Endodermal cell (in vitro differentiated cells): ENCODE measurements at regions not wholly inside any gene's neighbourhood (a gene's known extent, or its start where the extent isn't known, plus 50 kb on each side); places are given as distances from the start of the nearest gene placed in this dataset.

Experiments
- DNase-seq: peaks from one replicate; pipeline ENCODE4 v3.0.0-alpha.2; 2017
- H3K27ac ChIP-seq: 2 replicates; pipeline ENCODE4 v1.5.1; 2013; ENCODE audit warnings: mild to moderate bottlenecking, low read depth, low read length, moderate library complexity
- H3K27me3 ChIP-seq: 2 replicates; pipeline ENCODE4 v1.6.1; 2013; ENCODE audit warnings: mild to moderate bottlenecking, low read length, moderate library complexity; ENCODE audit not compliant: insufficient read depth, control insufficient read depth, poor library complexity, severe bottlenecking
- H3K36me3 ChIP-seq: 2 replicates; pipeline ENCODE4 v1.7.0; 2013; ENCODE audit warnings: mild to moderate bottlenecking, low read length, moderate library complexity; ENCODE audit not compliant: control insufficient read depth, insufficient read depth
- H3K4me1 ChIP-seq: one replicate; pipeline ENCODE4 v1.7.0; 2013; ENCODE audit warnings: low read length; ENCODE audit not compliant: control insufficient read depth, insufficient read depth
- H3K4me3 ChIP-seq: 2 replicates; pipeline ENCODE4 v1.5.1; 2013; ENCODE audit warnings: mild to moderate bottlenecking, low read length, moderate library complexity
- H3K9ac ChIP-seq: 2 replicates; pipeline ENCODE4 v1.6.1; 2013; ENCODE audit warnings: mild to moderate bottlenecking, low read length, moderate library complexity; ENCODE audit not compliant: poor library complexity, severe bottlenecking; ENCODE audit errors: extremely low read depth
- H3K9me3 ChIP-seq: 2 replicates; pipeline ENCODE4 v1.6.1; 2013; ENCODE audit warnings: mild to moderate bottlenecking, low read length, moderate library complexity; ENCODE audit not compliant: control insufficient read depth
- H3K27ac Mint-ChIP-seq: 2 replicates; pipeline ENCODE4 v1.8.0; 2020; ENCODE audit warnings: mixed read lengths
- H3K27me3 Mint-ChIP-seq: 2 replicates; pipeline ENCODE4 v1.8.0; 2021; ENCODE audit warnings: mild to moderate bottlenecking, mixed read lengths; ENCODE audit not compliant: insufficient read depth
- H3K36me3 Mint-ChIP-seq: 2 replicates; pipeline ENCODE4 v1.8.0; 2020; ENCODE audit warnings: low read depth, mixed read lengths
- H3K4me1 Mint-ChIP-seq: 2 replicates; pipeline ENCODE4 v1.8.0; 2020; ENCODE audit warnings: mixed read lengths
- H3K4me3 Mint-ChIP-seq: 2 replicates; pipeline ENCODE4 v1.8.0; 2020; ENCODE audit warnings: mild to moderate bottlenecking, moderate library complexity, mixed read lengths
- H3K9me3 Mint-ChIP-seq: 2 replicates; pipeline ENCODE4 v1.8.0; 2020; ENCODE audit warnings: mild to moderate bottlenecking, mixed read lengths
- CTCF ChIP-seq: fragments of 200-600 bp; sonication (generic); conservative IDR thresholded peaks from 2 replicates; pipeline ENCODE4 v1.5.0; 2021; ENCODE audit warnings: antibody characterized with exemption, mild to moderate bottlenecking
- WGBS, 2 experiments: methylation state at CpG; one replicate each; pipeline versions ENCODE4 v1.1.5 to v1.1.7; 2013; ENCODE audit warnings: missing lambda C conversion rate in 2 of 2, mixed read lengths in 1 of 2; ENCODE audit not compliant: insufficient coverage in 1 of 2, insufficient read length in 1 of 2; 5-methylcytosine and 5-hydroxymethylcytosine counted together

GRCh38 chr6:44656691-44657090 lies 269.2 kb downstream of the CDC5L start:
- no peaks in the 10 kb centered on the region for H3K36me3 ChIP-seq
- Mint-ChIP-seq H3K4me3 (no peak overlapping the region), H3K4me1 (peaks cover 20% of the 10 kb centered on the region), H3K27me3 (peaks cover 60% of the 10 kb centered on the region), H3K36me3 (no peaks in the 10 kb centered on the region), H3K9me3 (peaks cover 2% of the 10 kb centered on the region), H3K27ac (no peak overlapping the region)
- peaks cover 40% of the 10 kb centered on the region for H3K27me3 ChIP-seq
- H3K4me3 ChIP-seq, result no peak overlapping the region
- no peak overlapping the region for H3K27ac ChIP-seq
- peaks cover 4% of the 10 kb centered on the region for H3K9me3 ChIP-seq
- no peak overlapping the region for H3K9ac ChIP-seq
- 95 to 100% methylated on average over 3 to 6 of the region's 6 CpGs for WGBS, 2 experiments
- DNase-seq, result no peak
- no peak for TF ChIP-seq CTCF
- H3K4me1 ChIP-seq, result peaks cover 11% of the 10 kb centered on the region

- Histone ChIP-seq H3K4me1 (peaks cover 6% of the 10 kb centered on the region), H3K36me3 (no peaks in the 10 kb centered on the region), H3K9ac (no peak overlapping the region), H3K4me3 (no peak overlapping the region), H3K27me3 (peaks cover 37% of the 10 kb centered on the region), H3K9me3 (peaks cover 4% of the 10 kb centered on the region), H3K27ac (no peak overlapping the region)
- DNase-seq, result peak; percentile 67
- Mint-ChIP-seq H3K27me3 (peaks cover 54% of the 10 kb centered on the region), H3K4me3 (no peak overlapping the region), H3K27ac (no peak overlapping the region), H3K4me1 (peaks cover 14% of the 10 kb centered on the region), H3K36me3 (no peaks in the 10 kb centered on the region), H3K9me3 (peaks cover 2% of the 10 kb centered on the region)
- WGBS, 2 experiments, result 92 to 100% methylated on average over 3 to 10 of the region's 10 CpGs
- peak; percentile 42 for TF ChIP-seq CTCF
Measured at GRCh38 chr6:44657206-44657819, 269.8 kb downstream of the CDC5L start.

DNA sequence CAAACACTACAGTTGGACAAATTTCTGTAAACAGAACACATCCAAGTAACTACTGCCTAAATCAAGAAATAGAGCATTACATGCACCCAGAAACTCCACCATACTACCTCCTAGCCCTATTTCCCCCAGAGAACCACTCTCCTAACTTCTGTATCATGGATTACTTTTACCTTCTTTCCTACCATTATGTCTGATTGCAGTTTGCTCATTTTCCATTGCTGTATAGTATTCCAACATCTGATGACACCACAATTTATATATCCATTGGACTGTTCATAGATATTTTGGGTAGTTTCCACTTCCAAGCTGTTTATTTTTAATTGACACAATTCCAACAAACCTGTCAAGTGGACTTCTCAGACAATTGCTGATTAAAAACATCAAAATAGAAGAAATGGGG lies 271.1 kb downstream of the CDC5L start:
- Mint-ChIP-seq H3K27me3 (peaks cover 41% of the 10 kb centered on the region), H3K36me3 (no peaks in the 10 kb centered on the region), H3K4me1 (peaks cover 25% of the 10 kb centered on the region), H3K27ac (no peak overlapping the region), H3K4me3 (no peak overlapping the region), H3K9me3 (peaks cover 2% of the 10 kb centered on the region)
- no peak for TF ChIP-seq CTCF
- Histone ChIP-seq H3K27me3 (peaks cover 24% of the 10 kb centered on the region), H3K9ac (no peak overlapping the region), H3K4me1 (peaks cover 12% of the 10 kb centered on the region), H3K9me3 (peaks cover 4% of the 10 kb centered on the region), H3K4me3 (no peak overlapping the region), H3K27ac (no peak overlapping the region), H3K36me3 (no peaks in the 10 kb centered on the region)
- no peak for DNase-seq
